Brain pericyte (primary cell): ENCODE measurements at regions not wholly inside any gene's neighbourhood (a gene's known extent, or its start where the extent isn't known, plus 50 kb on each side); places are given as distances from the start of the nearest gene placed in this dataset.

Source experiments
- DNase-seq: peaks from one replicate; pipeline ENCODE4 v3.0.0-alpha.2; 2012; ENCODE audit warnings: low read depth, low spot score

- DNase-seq: no peak
Measured at GRCh38 chr9:78563269-78563668, 266.3 kb downstream of the PSAT1 start.

DNA sequence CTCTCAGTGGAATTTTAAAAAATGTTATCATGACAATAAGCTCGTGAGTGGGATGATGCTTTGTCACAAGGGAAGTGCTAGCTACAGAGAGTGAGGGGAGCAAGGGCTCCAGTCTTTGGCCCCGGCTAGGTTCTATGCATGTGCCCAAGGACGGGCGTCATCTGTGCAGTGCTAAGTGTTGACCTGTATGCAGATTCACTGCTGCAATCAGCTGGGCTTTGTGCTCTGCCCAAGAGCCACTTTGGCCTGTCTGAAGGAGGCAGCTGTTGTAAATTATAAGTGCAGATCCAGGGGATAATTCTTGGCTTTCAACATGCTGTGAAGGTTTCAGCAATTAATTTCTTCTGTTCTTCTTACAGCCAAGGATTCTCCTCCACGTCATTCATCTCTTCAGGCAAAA, 268.6 kb downstream of the PSAT1 start:
- DNase-seq: no peak

DNA sequence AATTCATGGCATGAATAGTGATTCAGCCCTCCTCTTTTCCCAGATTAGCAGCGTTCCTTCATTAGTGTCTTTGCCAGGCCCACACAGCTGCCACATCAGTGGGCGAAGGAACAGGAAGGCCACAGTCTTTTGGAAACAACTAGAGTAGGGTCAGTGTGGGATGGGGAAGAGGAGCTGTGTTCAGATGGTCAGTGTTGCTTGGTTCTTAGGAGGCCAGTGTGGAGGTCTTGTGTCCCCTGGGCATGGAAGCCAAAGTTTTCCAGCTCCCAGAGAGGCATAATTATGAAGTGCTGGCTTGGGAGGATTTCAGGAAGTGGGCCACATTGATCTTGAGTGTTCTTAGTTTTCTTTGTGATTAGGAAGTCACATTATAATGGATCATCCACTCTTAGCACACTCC, 269.6 kb downstream of the PSAT1 start:
- no peak for DNase-seq

GRCh38 chr9:78566948-78567675, 270.2 kb downstream of the PSAT1 start:
- no peak for DNase-seq

- no peak for DNase-seq
Measured at GRCh38 chr9:78567693-78568092, 270.8 kb downstream of the PSAT1 start.

DNA sequence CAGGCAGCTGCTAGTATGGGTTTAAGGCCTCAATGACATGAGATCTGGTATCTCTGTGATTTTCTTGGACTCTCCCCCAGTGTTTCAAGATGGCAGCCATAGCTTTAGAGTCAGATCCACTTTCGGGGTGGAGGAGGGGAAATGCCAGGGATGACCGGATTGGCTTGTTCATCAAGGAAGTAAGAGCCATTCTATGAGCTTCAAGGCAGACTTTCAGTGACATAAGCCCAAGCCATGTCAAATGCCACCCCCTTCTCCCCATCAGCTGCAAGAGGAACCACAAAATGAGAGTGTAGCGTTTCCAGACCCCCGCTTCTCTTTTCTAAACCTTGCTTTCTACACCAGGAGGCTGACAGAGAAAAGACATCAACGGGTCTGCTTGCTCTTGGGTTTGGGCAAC, 271.8 kb downstream of the PSAT1 start:
- DNase-seq: no peak

GRCh38 chr9:78572266-78572665, 275.3 kb downstream of the PSAT1 start:
- no peak for DNase-seq

- no peak for DNase-seq
Measured at GRCh38 chr9:78573205-78573604, 276.3 kb downstream of the PSAT1 start.

- DNase-seq: no peak
Measured at GRCh38 chr9:78573669-78574068, 276.7 kb downstream of the PSAT1 start.

DNA sequence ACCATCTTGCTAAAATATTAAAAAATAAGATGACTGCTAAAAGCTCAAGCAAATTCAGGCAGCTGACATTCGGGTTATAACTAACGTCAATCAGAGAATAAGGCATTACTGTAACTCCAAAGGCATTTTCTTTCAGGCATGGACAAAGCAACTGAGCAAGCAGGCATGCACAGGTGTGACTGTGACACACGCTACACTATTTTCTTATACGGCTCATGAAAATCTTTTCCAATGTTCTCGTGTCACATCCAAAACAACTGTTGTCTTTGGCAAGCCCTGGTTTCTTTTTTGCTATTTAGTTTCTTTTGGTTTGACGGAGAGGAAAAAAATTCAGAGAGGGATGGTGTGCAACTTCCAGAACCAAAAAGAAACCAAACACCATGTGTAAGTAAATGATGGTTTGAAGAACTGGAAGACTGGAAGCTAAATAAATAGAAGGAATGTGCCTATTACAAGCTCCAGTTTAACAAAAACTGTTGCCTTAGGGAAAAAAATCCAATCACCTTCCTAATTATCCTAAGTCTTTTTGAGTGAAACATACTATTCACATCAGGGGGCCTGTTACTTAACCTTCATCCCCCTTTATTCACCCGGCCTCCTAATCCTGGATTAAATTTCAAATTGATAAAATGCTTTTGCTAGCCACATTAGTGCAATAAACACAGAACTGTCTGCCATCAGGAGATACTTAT, 277.6 kb downstream of the PSAT1 start:
- DNase-seq: no peak

GRCh38 chr9:78575081-78575480, 278.2 kb downstream of the PSAT1 start:
- DNase-seq: no peak

DNA sequence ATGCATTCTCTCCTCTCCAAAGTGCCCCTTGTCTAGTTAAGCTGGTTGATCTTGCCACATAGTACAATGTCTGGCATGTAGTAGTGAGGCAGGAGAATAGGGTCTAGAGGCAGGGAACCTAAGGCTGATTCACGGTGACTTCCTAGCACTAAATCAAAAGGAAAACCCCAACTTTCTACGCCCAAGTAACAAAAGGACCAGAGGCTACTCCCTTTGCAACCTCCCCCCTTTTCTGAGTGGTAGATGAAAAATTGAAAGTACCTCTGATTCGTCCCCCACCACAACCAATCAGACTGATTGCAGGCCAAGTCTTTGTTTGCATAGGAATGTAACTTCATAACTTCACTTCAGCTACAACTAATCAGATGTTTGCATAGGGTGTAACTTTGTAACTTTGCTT, 278.8 kb downstream of the PSAT1 start:
- DNase-seq: no peak

DNA sequence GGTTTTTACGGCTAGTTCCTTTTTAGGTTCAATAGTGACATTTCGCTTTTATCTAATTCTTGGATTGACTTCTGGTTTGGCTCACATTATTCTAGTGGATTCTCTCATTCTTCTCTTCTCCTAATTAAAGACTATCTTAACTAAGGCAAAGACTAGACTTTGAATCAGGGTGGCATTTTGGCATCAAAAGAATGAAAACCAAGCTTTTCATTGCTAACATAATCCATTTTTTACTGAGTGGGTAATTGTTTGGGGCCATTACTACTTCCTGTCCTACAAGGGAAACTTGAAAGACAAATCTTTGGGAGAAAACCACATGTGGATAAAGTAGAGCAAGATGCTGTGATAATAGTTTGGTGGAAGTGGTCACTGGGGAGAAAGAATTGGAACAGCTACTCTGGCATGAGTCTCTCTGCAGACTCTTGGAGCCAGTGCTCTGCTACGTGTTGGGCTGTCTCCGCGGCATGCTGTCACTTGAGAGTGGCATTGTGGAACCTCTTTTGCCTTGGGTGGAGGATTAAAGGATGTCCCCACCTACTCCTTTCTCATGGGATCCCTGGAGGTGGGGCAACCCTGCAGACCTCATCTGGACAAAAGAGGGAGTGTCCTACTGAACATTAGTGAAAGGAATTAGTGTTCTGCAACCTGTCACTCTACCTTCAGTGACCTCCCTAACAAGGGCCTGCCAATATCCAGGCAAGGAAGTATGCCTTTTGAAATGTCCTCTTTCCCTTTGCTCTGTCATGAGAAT, 280.4 kb downstream of the PSAT1 start:
- DNase-seq: no peak

- no peak for DNase-seq
Measured at GRCh38 chr9:78578072-78578471, 281.1 kb downstream of the PSAT1 start.

- no peak for DNase-seq
Measured at GRCh38 chr9:78582821-78583220, 285.9 kb downstream of the PSAT1 start.

DNA sequence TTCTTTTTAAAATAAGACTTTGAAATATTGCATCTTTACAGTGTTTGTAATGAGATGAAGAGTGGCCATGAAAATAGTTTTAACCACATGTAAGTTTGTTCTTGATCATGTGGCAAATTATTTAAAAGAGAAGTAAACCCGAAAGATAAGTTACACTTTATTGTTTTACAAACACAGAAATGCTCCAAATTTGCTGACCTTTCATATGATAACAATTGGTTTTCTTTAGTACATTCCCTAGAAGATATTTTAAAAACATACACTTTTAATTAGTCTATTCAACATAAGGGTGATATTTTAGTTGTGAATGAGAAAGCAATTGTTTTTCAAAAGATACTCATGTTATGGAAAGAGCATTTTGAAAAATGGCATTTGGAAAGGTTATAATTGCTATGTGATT, 287.7 kb downstream of the PSAT1 start:
- no peak for DNase-seq

- DNase-seq: no peak
Measured at GRCh38 chr9:78585909-78586308, 289.0 kb downstream of the PSAT1 start.

GRCh38 chr9:78590068-78590467, 293.1 kb downstream of the PSAT1 start:
- no peak for DNase-seq

DNA sequence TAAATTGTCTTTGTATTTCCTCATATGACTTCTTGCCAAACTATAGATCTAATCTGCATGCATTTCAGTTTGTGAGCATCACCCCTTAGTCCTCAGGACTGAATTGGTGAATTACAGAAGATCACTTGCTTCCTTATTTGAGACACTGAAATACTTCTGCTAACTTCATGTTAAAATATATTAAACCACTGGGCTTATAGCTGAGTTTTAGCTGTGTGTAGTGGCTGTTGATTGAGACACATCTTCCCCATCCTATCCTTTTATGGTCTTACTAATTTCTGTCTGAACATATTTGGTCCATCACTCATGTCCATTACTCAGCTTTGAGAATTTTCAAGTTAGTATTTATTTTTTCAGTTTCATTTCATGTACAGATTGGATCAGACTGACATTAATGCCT, 295.9 kb downstream of the PSAT1 start:
- DNase-seq: no peak

- DNase-seq: no peak
Measured at GRCh38 chr9:78595200-78595945, 298.4 kb downstream of the PSAT1 start.

DNA sequence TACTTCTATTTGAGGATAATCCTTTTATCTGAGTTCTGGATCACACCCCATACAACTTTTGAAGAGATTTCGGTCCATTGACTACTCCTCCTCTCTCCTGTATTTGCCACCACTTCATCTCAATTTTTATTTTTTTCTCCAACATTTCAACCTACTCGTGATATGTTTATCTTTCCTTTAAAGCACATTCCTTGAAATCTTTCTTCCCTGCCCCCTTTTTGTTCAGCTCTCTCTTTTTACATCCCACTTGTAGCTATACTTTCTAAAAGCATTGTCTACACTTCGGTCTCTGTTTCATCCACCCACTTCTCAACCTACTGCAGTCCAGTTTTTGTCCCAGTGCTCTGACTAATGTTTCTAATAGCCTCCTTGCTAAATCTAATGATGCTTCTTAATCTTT, 299.4 kb downstream of the PSAT1 start:
- no peak for DNase-seq

- no peak for DNase-seq
Measured at GRCh38 chr9:78598120-78598519, 301.2 kb downstream of the PSAT1 start.
